K562 (cell line): ENCODE measurements at regions not wholly inside any gene's neighbourhood (a gene's known extent, or its start where the extent isn't known, plus 50 kb on each side); places are given as distances from the start of the nearest gene placed in this dataset.

Experiments used
- ATAC-seq: fragments of 200-7000 bp; cut with Tn5 transposase; 3 replicates; pipeline ENCODE4 v1.9.1; 2020; ENCODE audit warnings: moderate library complexity
- BruUV-seq: library from RNA; stranded (reverse); fragments of 400-500 nt; replicated peaks from 2 replicates; lab custom pipeline; 2021; lab: Mats Ljungman, UMichigan
- CTCF ChIA-PET: fragments of 300-600 bp; formaldehyde crosslinking; extraction: SDS; loops from one replicate; lab custom pipeline; 2021; ENCODE audit warnings: low intra/inter-chr PET ratio; lab: Yijun Ruan, JAX
- POLR2A ChIA-PET: fragments of 300-600, 350-650 bp; sonication (Branson Sonifier 250); formaldehyde crosslinking; extraction: SDS; loops from one replicate; lab custom pipeline; 2021; ENCODE audit warnings: antibody characterized with exemption, inconsistent platforms; lab: Yijun Ruan, JAX
- DNase-seq, 4 experiments: peaks; one replicate each; pipeline versions ENCODE4 v3.0.0 to v3.0.0-alpha.2; 2011 to 2018; ENCODE audit warnings: low spot score in 3 of 4, mixed read lengths in 3 of 4; ENCODE audit errors: extremely low read depth in 1 of 4
- FAIRE-seq: peaks from 2 replicates; lab custom pipeline; 2011; peaks lifted over from hg19 to GRCh38; lab: Jason Lieb, UNC
- H2AFZ ChIP-seq: 2 replicates; pipeline ENCODE4 v1.6.0; 2011; ENCODE audit warnings: low read depth, low read length, control low read depth, inconsistent platforms
- H3K27ac ChIP-seq: fragments of 200-600 bp; 3 replicates; pipeline ENCODE4 v1.8.0; 2011; ENCODE audit warnings: low read depth, mild to moderate bottlenecking, control low read depth, inconsistent platforms, low read length, moderate library complexity, mixed read lengths; ENCODE audit errors: extremely low read depth
- H3K27me3 ChIP-seq, 2 experiments: fragments of 300-600 bp in 1 of 2; 2 replicates in 1 of 2; 3 replicates in 1 of 2; pipeline versions ENCODE4 v1.6.0 to v1.8.0; 2011; ENCODE audit warnings: inconsistent platforms in 2 of 2, low read length in 2 of 2, mild to moderate bottlenecking in 1 of 2, mixed read lengths in 1 of 2, moderate library complexity in 1 of 2; ENCODE audit not compliant: control insufficient read depth in 2 of 2, insufficient read depth in 2 of 2
- H3K36me3 ChIP-seq: fragments of 300-600 bp; 3 replicates; pipeline ENCODE4 v1.8.0; 2011; ENCODE audit warnings: mild to moderate bottlenecking, low read length, inconsistent platforms; ENCODE audit not compliant: control insufficient read depth, insufficient read depth
- H3K4me1 ChIP-seq, 2 experiments: fragments of 200-600 bp in 1 of 2; replicated peaks in 1 of 2; 2 replicates in 1 of 2; 3 replicates in 1 of 2; pipeline versions ENCODE4 v1.5.1 to v1.8.0; 2011; ENCODE audit warnings: inconsistent platforms in 2 of 2, low read length in 2 of 2, mild to moderate bottlenecking in 1 of 2, mixed read lengths in 1 of 2, moderate library complexity in 1 of 2; ENCODE audit not compliant: control insufficient read depth in 2 of 2, insufficient read depth in 2 of 2
- H3K4me2 ChIP-seq: 2 replicates; pipeline ENCODE4 v1.6.1; 2011; ENCODE audit warnings: low read length, control low read depth, inconsistent platforms, mixed read lengths; ENCODE audit not compliant: insufficient read depth
- H3K4me3 ChIP-seq: fragments of 200-600 bp; sonication (generic), shearing (Covaris generic); 2 replicates; pipeline ENCODE4 v1.5.1; 2016; ENCODE audit warnings: control low read depth, inconsistent platforms
- H3K79me2 ChIP-seq: fragments of 200-600 bp; 3 replicates; pipeline ENCODE4 v1.8.0; 2011; ENCODE audit warnings: low read length, inconsistent platforms; ENCODE audit not compliant: control insufficient read depth, insufficient read depth
- H3K9ac ChIP-seq, 2 experiments: 2 replicates each; pipeline versions ENCODE4 v1.6.0 to v1.6.1; 2011; ENCODE audit warnings: low read depth in 2 of 2, low read length in 2 of 2, control low read depth in 1 of 2, inconsistent platforms in 1 of 2, mild to moderate bottlenecking in 1 of 2, mixed read lengths in 1 of 2; ENCODE audit not compliant: insufficient read depth in 1 of 2
- H3K9me1 ChIP-seq: one replicate; pipeline ENCODE4 v1.6.0; 2011; ENCODE audit warnings: inconsistent platforms, mild to moderate bottlenecking, low read length, moderate library complexity; ENCODE audit not compliant: control insufficient read depth, insufficient read depth
- H3K9me3 ChIP-seq: replicated peaks from 2 replicates; pipeline ENCODE4 v1.5.1; 2011; ENCODE audit warnings: low read depth, low read length, inconsistent platforms; ENCODE audit not compliant: control insufficient read depth, insufficient read depth
- H4K20me1 ChIP-seq: replicated peaks from 2 replicates; pipeline ENCODE4 v1.6.1; 2011; ENCODE audit warnings: low read length, inconsistent platforms, mixed read lengths; ENCODE audit not compliant: control insufficient read depth, insufficient read depth
- ARID4B ChIP-seq: sonication (generic); formaldehyde crosslinking; IDR thresholded peaks from 2 replicates; pipeline ENCODE4 v1.8.0; 2022; ENCODE audit warnings: mild to moderate bottlenecking, missing genetic modification reagents
- CGGBP1 ChIP-seq: fragments of 250-450 bp; sonication (Bioruptor Pico); IDR thresholded peaks from 2 replicates; pipeline ENCODE4 v1.9.0; 2021; ENCODE audit warnings: mild to moderate bottlenecking
- CREB5 ChIP-seq: fragments of 250-450 bp; sonication (Bioruptor Pico); IDR thresholded peaks from 2 replicates; pipeline ENCODE4 v1.5.0; 2020; ENCODE audit warnings: mild to moderate bottlenecking
- CTBP1 ChIP-seq: fragments of 450-650 bp; IDR thresholded peaks from 2 replicates; pipeline ENCODE4 v1.6.1; 2016; ENCODE audit warnings: borderline replicate concordance
- KLF13 ChIP-seq: fragments of 450-650 bp; IDR thresholded peaks from 2 replicates; pipeline ENCODE4 v1.6.1; 2016; ENCODE audit warnings: missing genetic modification characterization, low read depth, mild to moderate bottlenecking, missing compliant biosample characterization, moderate library complexity, borderline replicate concordance
- MTA1 ChIP-seq: fragments of 450-650 bp; IDR thresholded peaks from 2 replicates; pipeline ENCODE4 v1.6.1; 2017; ENCODE audit warnings: borderline replicate concordance
- ZBTB33 ChIP-seq: sonication (generic); formaldehyde crosslinking; IDR thresholded peaks from 2 replicates; pipeline ENCODE4 v1.8.1; 2023; ENCODE audit warnings: mild to moderate bottlenecking, missing genetic modification reagents
- ZNF3 ChIP-seq: fragments of 250-450 bp; sonication (Bioruptor Pico); IDR thresholded peaks from 2 replicates; pipeline ENCODE4 v1.5.0; 2021; ENCODE audit warnings: mild to moderate bottlenecking, moderate library complexity
- ZNF655 ChIP-seq: fragments of 250-450 bp; sonication (Bioruptor Pico); IDR thresholded peaks from 2 replicates; pipeline ENCODE4 v1.5.0; 2021
- WGBS: fragments of 100-300 bp; shearing (Covaris generic); methylation state at CpG from one replicate; pipeline ENCODE4 v1.1.6; 2016; ENCODE audit warnings: low coverage, mixed read lengths; ENCODE audit not compliant: insufficient coverage; ENCODE audit errors: missing lambda C conversion rate; 5-methylcytosine and 5-hydroxymethylcytosine counted together
- in situ Hi-C: fragments of 300-500 bp; cut with MboI; formaldehyde crosslinking; loops from 4 replicates; pipeline ENCODE4 v1.15.0; 2018; ENCODE audit warnings: inconsistent platforms, mixed read lengths
- intact Hi-C: fragments of 100-400 bp; cut with micrococcal nuclease; formaldehyde crosslinking; loops from 2 replicates; pipeline ENCODE4 v1.14.2; 2022

- H2AFZ ChIP-seq: no peak overlapping the region
- no peak for FAIRE-seq
- no peak for TF ChIP-seq CTBP1
- no peak for TF ChIP-seq CREB5 (CRISPR knock-in tag)
- no peak for TF ChIP-seq ARID4B (CRISPR knock-in tag)
- no peak for TF ChIP-seq KLF13 (tag)
- TF ChIP-seq ZNF655 (CRISPR knock-in tag): no peak
- no peak for TF ChIP-seq MTA1
- no peak for TF ChIP-seq CGGBP1 (CRISPR knock-in tag)
- TF ChIP-seq ZNF3 (CRISPR knock-in tag): no peak
- TF ChIP-seq ZBTB33: no peak
Observed at GRCh38 chr9:17075758-17076485, 58.9 kb upstream of the CNTLN start.

More at GRCh38 chr9:17075758-17076485, 58.9 kb upstream of the CNTLN start:
- Histone ChIP-seq H4K20me1 (no peaks in the 10 kb centered on the region), H3K4me2 (no peak overlapping the region), H3K9me3 (no peaks in the 10 kb centered on the region), H3K4me3 (no peak overlapping the region), H3K9me1 (no peaks in the 10 kb centered on the region), H3K27me3 (no peaks in the 10 kb centered on the region), H3K9ac (no peak overlapping the region), H3K4me1 (no peaks in the 10 kb centered on the region), H3K27ac (no peak overlapping the region), H3K36me3 (no peaks in the 10 kb centered on the region), H3K79me2 (no peaks in the 10 kb centered on the region)
- BruUV-seq: no TSS peak
- in situ Hi-C loops: no loop called here
- ChIA-PET CTCF (no interaction called here), POLR2A (no interaction called here)
- 0% methylated on average over 3 of the region's 3 CpGs for whole genome bisulfite sequencing
- ATAC-seq (no peak), DNase-seq (no peak)
- intact Hi-C loops: no loop called here
